HG03064 (cell line): ENCODE measurements at regions not wholly inside any gene's neighbourhood (a gene's known extent, or its start where the extent isn't known, plus 50 kb on each side); places are given as distances from the start of the nearest gene placed in this dataset.
"Not testable (repeated sequence)": the region's sequence is repeated elsewhere in the genome, so short reads cannot be mapped to it uniquely, and the experiment has no call there.

Experiments
- ATAC-seq: cut with Tn5 transposase; IDR thresholded peaks from one replicate; pipeline ENCODE4 v1.9.1; 2021; ENCODE audit warnings: low read depth; ENCODE audit not compliant: unreplicated experiment

DNA sequence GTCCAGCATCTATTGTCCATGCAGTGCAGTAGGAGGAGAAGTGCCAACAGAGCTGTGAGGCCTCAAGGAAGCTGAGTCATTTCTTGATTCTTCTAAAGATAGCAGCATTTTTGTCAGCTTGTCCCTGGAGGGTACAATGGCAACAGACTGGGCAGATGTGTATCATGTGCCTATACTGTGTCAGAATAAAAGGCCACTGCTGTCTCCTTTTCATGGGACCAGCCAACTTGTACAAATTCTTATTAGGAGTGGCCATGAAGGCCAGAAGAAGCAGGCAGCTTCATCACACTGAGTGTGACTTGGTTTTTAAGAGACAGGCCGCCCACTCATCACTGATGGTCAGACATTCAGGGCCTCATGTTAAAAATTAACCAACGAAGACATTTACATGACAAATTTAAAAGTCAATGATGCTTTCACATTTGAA is 185.0 kb upstream of the FAM241A start:
- ATAC-seq = peak; percentile 94

DNA sequence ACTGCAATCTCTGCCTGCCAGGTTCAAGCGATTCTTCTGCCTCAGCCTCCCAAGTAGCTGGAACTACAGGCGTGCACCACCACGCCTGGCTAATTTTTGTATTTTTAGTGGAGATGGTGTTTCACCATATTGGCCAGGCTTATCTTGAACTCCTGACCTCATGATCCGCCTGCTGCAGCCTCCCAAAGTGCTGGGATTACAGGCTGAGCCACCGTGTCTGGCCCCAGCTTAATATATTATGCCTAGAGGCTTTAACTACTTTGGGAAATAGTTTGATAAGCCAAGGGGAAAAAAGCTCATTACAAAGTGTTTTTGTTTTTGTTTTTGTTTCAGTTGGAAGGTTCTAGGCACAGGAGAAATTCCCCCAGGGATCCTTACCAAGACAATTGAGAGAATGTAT is 184.2 kb upstream of the FAM241A start:
- not testable (repeated sequence) for ATAC-seq

DNA sequence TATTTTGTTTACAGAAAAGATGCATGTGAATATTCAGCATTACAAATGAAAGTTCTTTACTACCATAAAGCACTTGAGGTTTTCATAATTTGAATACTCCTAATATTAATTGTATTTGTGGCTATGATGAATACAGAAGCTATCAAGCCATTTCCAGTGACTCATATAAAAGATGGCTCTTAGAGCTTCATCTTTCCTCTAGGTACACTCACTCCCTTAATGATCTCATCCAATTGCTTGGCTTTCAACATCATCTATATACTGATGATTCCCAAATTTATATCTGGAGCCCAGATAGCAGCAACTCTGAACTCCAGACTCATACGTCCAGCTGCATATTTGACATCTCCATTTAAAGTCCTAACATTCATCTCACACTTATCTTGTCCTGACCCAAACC is 183.4 kb upstream of the FAM241A start:
- ATAC-seq = no peak

DNA sequence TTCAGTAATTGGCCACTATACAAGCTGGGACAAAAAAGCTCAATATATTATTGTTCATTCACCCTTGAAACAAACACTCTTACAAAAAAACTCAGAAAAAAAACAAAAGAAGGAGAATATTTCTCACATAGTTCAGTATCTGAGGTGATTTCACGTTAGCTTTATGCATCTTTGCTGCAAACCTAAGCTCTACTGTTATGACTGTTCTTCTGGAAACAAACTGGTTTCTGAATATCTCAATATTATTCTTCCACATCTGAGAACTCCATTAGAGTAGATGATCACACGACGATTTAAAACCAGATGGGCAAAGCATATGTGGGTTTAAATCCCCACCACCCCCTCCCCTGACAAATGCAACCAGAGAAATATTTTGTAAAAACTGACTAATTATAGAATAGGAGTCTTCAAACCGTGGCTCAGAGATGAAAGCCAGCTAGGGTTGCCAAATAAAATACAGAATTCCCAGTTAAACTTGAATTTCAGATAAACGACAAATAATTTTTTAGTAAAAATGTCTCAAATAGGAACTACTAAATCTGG is 182.0 kb upstream of the FAM241A start:
- ATAC-seq = no peak

DNA sequence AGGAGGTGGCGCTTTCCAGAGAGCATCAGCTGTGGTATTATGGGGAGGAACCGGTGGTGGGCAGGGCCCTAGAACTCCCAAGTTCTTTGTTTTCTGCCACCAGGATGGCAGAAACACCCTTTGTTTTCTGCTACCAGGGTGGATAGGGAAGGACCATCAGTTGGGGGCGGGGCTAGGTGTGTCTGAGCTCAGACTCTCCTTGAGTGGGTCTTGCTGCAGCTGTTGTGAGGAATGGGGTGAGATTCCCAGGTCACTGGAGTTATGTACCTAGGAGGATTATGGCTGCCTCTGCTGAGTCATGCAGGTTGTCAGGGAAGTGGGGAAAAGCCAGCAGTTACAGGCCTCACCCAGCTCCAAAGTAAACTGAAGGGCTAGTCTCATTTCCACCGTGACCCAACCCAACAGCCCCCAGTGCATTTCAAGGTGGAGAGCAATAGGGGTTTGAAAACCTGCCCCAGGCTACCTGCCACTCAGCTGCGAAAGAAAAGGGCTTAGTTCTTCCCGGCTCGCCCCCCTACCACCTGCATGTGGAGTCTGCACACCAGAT is 167.8 kb upstream of the FAM241A start:
- no peak for ATAC-seq

DNA sequence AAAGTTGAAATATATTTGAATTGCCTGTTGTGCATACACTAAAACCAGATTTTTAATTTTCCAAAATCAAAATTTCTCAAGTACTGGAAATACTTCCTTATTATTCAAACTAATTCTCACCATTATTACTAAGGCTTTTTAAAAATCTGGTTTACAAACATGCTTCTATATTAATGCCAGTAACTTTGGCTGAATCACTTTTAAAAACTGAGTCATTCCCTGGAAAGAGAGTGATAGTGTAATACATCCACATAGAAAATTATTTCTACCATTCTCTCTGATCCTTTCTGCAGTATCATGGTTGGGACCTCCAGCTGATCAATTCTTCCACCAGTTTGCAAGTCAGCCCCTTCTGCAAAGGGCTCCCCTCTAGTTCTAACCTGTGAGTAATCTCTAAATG is 165.3 kb upstream of the FAM241A start:
- no peak for ATAC-seq

DNA sequence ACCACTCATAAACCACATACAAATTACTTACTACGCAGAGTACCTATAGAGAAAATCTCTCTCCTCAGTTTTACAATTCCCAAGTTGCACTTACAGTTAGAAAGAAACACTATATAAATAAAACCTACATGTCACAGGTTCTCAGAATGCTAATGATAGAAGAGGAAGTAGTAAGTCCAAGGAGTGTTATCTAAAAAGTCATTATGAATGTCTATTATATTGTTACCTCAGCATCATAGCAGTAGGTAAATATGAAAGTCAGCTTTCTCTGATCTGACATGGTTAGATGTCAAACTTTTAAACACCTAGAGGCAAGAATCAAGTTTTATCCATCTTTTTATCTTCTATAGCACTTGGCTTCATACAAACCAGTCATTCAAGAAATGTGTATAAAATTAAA is 163.2 kb upstream of the FAM241A start:
- ATAC-seq = no peak

DNA sequence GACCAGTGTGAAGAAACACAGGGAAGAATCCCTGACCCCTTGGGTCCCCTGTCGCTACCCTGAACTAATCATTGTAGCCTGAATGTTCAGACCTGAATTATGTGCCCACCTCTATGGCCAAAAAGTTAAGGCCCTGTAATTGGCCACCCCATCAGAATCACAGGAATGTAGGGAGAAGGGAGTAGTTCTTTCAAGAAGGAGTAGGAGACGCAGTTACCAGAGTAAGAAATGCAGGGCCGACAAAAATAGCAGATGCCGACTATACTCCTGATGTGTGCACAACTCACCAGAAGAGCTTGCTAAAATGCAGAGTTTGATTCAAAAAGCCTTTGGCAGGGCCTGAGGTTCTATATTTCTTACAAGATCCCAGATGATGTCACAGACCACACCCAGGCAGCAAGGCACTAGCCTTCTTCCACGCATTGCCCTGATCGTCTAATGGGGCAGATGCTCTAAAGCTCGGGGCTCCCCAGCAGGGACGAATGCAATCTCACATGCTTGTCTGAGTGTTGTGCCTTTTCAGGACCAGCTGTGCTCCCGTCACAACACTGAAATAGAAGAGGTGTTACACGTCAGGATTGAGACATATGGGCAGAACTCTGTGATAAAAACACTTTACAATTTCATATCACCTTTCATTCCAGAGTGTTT is 161.0 kb upstream of the FAM241A start:
- no peak for ATAC-seq

DNA sequence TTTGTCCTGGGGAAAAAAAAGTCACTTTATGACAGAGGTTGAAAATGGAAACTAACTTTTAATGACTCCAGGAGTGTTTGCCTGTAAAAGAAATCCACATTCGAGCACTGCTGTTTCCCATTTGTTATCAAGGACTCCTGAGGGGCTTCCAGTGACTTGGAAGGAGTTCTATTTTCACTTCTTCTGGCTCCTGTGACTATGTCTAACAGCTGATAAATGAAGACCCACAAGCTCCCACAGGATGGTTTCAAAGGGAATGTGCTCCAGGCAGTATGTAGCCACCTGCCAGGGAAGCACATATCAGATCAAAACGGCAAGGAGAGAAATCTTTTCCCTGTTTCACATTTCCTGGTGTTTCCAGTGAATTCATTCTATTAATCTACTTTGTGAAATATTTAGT is 159.8 kb upstream of the FAM241A start:
- ATAC-seq = no peak

DNA sequence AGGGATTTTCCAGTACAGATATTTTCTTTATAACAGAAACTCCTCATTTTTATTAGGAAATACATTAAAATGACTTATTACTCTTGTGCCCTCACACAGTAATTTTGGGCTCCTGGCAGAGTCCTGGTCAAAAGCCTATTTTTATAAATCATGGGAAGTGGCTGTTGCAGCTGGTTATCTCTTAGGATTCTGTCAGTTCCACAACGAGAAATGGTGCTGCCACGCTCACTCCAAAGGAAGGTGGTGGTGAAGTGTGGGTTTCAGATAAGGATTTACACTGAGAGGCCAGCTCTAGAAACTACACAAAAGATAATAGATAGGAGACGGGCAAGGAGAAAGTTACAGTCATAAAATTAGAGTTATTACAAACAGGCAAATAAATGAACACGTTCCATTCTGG is 159.2 kb upstream of the FAM241A start:
- no peak for ATAC-seq

DNA sequence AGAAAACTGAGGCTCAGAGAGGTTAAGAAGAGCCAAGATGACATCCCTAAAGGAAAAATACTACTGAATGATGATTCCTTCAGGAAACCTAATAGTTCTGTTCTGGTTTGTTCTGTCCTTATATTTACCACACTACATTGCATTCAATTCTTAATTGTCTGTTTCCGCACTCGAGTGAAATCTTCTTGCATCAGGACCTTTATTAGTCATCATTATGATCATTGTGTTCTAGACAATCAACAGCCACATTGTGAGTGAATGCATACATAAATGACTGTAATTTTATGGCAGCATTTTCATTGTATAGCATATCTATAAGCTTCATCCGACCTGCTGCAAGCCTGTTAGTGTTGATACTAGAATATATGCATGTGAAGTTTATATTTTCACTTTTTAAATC is 156.7 kb upstream of the FAM241A start:
- ATAC-seq = no peak

DNA sequence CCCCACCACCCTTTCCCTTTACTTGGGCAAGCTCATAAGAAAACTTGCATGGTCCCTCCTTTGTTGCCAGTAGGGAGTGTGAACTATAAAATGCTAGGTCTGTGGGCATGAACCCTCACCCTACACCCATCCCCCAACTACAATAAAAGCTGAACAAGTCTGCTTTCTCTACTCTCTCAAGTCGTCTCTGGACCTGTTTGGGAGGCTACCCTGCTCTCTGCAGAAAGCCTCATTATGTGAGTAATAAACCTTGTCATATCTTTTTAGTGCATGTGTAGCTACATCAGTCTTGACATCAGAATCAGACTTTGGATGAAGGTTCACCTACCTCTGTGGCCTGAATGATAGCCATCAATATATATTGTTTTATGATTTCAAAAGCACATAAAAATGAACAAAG is 155.4 kb upstream of the FAM241A start:
- ATAC-seq = no peak

DNA sequence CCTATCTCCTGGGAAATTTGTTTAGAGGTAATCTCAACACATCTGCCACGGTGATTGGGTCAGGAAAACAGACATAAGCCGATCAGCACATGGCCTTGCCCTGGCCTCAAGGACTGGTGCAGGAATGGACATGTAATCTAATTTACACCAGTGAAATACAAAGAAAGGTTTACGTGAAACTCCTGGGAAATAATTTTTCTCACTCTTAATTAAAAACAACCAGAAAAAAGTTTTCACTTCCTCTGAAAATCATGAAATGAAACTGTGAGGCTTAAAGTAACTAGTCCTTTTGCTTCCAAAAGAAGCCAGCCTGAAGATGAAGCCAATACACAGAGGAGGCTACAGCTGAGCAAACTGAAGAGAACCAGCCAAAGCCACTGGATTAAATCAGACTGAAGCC is 154.1 kb upstream of the FAM241A start:
- peak; percentile 95 for ATAC-seq

DNA sequence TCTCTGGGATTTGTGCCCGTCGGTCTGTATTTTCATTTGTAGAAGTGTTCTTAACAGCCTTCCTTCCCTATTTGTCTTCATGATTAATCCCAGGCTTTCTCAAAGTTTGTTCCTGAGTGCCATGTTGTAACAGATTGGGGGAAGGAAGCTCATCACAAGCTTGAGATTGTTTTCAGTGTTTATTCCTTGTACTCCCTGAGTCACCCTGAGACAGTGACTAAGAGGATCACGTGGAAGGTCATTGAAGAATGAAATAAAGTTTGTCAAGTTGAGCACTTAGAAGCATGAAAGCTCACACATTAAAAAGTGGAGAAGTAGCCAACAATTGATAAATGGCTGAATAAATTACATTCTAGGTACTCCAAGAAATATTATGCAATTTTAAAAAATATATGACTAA is 153.5 kb upstream of the FAM241A start:
- ATAC-seq = no peak

DNA sequence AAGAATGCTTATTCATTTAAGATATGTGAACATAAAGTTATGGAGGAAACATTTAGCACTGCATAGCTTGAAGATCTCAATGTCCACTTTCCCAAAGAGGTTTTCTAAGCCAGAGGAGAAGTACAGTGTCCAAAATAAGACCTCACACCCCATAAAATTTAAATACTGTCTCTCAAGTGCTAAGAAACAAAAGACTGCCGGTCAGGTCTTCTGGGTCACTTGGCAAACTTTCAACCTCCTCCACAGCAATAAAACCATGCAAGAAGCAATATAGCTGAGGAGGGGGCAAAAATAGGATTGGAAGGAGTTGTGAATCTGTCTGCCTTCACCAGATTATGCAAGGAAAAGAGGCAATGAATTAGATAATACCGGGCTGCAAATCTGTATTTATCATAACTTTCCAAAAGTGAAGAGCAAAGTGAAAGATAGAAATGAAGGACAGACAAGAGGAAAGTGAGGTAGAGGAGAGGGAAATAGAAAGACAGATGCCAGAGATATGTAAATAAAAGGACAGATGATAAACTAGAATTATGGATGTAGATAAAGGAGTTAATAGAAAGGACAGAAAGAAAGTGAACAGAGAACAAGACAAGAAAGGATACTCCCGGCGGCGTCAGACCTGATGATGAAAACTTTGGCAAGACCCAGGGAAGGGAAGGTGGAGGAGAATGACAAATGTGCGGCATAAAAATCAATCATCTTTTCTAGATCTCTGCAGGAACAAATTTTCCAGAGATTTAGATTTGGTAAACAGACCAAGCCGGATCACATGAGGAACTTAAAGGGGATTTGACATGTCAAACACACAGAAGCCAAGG is 152.7 kb upstream of the FAM241A start:
- no peak for ATAC-seq

DNA sequence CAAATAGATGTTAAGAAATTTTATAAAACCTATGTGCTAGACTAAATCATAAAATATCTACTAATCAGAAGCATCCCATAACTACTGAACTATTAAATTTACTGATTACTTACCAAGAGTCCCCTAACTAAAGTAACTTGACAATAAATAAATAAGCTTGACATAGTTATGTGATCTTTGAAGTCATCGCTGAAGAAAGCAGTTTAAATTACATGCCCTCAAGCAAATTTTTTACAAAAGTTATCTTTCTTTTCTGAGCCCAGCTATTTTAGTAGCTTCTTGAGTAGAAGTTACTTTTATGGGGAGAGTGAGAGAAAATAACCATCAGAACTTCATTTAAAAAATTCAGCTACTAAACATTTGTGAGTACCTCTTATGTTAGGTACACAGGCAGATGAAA is 150.9 kb upstream of the FAM241A start:
- no peak for ATAC-seq

DNA sequence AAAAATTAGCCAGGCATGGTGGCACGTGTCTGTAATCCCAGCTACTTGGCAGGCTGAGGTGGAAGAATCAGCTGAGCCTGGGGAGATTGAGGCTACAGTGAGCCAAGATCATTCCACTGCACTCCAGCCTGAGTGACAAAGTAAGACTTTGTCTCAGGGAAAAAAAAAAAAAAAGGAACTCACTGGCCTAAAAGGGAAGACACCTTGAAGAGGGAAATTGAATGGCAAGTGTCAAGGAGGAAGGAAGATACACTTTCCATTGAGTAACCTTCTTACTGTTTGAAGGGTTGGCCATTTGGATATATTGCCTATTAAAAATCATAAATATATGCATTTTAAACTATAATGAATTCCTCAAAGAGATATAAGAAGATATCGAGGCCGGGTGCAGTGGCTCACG is 147.5 kb upstream of the FAM241A start:
- no peak for ATAC-seq

DNA sequence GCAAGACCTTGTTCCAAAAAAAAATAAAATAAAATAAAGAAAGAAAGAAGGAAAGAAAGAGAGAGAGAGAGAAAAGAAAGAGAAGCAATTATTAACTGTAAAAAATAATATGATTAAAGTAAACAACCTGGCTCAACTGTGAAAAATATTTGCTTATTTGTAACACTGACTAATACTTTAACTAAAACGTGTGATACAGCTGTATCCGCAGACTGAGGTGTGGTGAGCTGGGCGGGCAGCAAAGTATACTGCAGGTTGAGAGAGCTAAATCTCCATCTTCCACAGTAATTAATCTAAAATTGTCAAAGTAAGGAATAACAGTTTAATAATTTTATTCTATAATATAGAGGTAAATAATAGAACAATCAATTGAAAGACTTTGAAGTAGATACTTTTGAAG is 145.5 kb upstream of the FAM241A start:
- no peak for ATAC-seq

DNA sequence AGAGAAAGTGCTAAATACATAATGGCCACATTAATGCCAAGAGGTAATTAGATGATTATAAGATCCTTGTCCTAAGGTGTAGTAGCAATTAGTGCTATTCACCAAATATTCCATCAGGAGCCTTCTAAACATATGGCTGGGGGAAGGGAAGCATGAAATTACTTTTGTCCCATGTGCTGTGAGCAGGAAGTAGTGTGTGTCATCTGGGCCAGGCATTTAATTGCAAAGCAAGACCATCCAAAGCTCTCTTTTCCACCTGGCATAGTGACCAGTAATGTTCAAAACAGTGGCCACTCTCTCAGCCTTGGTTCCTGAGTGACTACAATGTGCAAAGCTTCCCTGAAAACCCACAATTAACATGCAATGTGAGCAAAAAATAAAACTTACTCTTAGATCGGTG is 144.2 kb upstream of the FAM241A start:
- no peak for ATAC-seq

DNA sequence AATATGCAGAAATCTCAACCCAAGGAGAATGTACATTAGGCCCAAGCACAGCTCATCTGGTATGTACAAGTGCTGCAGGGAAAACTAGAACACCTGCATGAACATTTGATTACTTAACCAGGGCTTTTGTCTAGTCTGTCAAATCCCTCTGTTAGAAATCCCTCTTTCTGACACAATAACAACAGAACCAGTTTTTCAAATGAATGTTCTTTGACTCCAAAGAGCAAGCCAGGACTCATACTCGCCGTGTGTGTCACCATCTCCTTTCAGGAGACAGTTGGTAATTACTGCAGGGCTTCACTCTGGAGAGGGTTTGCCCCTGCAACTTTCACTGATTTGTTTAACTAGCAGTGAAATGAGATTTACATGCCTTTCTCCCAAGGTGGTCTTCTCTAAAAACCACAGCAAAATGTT is 143.0 kb upstream of the FAM241A start:
- no peak for ATAC-seq

DNA sequence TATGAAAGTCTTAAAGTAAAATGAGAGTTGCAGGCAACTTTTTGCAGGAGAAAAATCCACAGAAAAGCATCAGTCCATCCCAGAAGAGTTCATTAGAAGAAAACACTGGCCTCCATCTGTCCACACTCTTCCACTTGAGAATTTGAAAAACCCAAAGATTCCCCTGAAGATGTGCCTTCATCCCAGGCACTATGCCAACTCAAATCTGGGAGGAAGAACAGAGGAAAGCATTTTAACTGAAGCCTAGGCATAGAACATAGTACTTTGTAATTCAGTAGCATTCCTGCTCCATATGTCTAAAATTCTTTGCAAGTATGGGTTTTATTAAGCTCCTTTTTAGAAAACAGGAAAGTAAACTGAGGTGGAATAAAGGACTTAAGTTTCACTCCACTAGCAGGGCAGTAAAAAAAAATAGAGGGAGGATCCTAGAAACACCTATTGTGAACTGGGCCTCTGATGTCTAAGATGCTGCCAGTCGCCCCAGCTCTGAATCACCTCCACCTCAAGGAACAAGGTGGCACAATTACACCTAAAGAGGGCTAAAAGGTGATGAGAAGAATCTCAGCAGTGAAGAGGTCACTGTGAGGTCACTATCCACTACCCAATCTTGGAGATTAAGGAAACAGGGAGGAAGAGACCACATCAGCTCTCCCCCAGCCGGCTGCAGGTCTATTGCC is 141.9 kb upstream of the FAM241A start:
- no peak for ATAC-seq
